OCI-LY3 (cell line): ENCODE measurements at regions not wholly inside any gene's neighbourhood (a gene's known extent, or its start where the extent isn't known, plus 50 kb on each side); places are given as distances from the start of the nearest gene placed in this dataset.

Experiments
- H2AFZ ChIP-seq: fragments of 200-600, 300-600 bp; shearing (Covaris generic); 2 replicates; pipeline ENCODE4 v1.6.0; 2014; ENCODE audit warnings: antibody characterized with exemption, low read depth, low read length
- H3K27ac ChIP-seq: fragments of 200-600, 300-600 bp; sonication (generic); 2 replicates; pipeline ENCODE4 v1.5.1; 2014; ENCODE audit warnings: mild to moderate bottlenecking, low read length, moderate library complexity, mixed read lengths
- H3K27me3 ChIP-seq: fragments of 200-600, 300-600 bp; sonication (generic); 2 replicates; pipeline ENCODE4 v1.6.1; 2014; ENCODE audit warnings: low read depth, low read length, mixed read lengths
- H3K36me3 ChIP-seq: fragments of 200-600, 300-600 bp; sonication (generic); replicated peaks from 2 replicates; pipeline ENCODE3; 2014; ENCODE audit warnings: low read depth, low read length, mixed read lengths
- H3K4me1 ChIP-seq: fragments of 300-600, 200-600 bp; sonication (generic); 2 replicates; pipeline ENCODE4 v1.6.1; 2014; ENCODE audit warnings: low read length, mixed read lengths
- H3K4me2 ChIP-seq: fragments of 200-600, 300-600 bp; sonication (generic); 2 replicates; pipeline ENCODE4 v1.6.1; 2014; ENCODE audit warnings: low read length, mixed read lengths
- H3K4me3 ChIP-seq: fragments of 300-600, 200-600 bp; sonication (generic); 2 replicates; pipeline ENCODE4 v1.5.1; 2014; ENCODE audit warnings: antibody characterized with exemption, mild to moderate bottlenecking, low read length, moderate library complexity
- H3K79me2 ChIP-seq: fragments of 300-600, 200-600 bp; shearing (Covaris generic); 2 replicates; pipeline ENCODE4 v1.6.1; 2014; ENCODE audit warnings: mild to moderate bottlenecking, low read length, mixed read lengths
- H3K9ac ChIP-seq: fragments of 300-600, 200-600 bp; shearing (Covaris generic); 2 replicates; pipeline ENCODE4 v1.6.0; 2014; ENCODE audit warnings: mild to moderate bottlenecking, low read length, moderate library complexity
- H3K9me3 ChIP-seq: fragments of 200-600, 300-600 bp; shearing (Covaris generic); 2 replicates; pipeline ENCODE4 v1.6.1; 2014; ENCODE audit warnings: low read length, mixed read lengths; ENCODE audit not compliant: insufficient read depth
- H4K20me1 ChIP-seq: fragments of 200-600, 300-600 bp; sonication (generic); 2 replicates; pipeline ENCODE4 v1.6.1; 2016; ENCODE audit warnings: low read length, mixed read lengths; ENCODE audit not compliant: insufficient read depth
- EZH2phosphoT487 ChIP-seq: fragments of 200-600 bp; shearing (Covaris generic); IDR thresholded peaks from 2 replicates; pipeline ENCODE4 v1.6.1; 2018; ENCODE audit warnings: antibody characterized with exemption, mixed run types, low read depth
- TF ChIP-seq, protein P1 (sequence below): fragments of 200-600, 300-600 bp; sonication (generic); IDR thresholded peaks from 2 replicates; pipeline ENCODE4 v1.5.1; 2014; ENCODE audit warnings: antibody characterized with exemption, low read length, low read depth

DNA sequence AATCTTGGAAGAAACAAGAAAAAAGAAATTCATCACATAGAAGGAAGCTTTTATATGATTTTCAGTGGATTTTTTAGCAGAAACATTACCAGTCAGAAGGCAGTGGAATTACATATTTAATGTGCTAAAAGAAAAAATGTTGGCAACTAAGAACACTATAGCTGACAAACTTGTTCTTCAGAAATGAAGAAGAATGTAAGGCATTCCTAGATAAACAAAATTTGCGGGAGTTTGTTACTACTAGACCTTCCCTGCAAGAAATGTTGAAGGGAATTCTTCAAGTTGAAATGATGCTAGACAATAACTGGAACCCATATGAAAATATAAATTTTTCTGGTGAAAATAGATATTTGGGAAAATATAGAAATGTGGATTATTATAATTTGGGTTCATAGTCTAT, 718.3 kb upstream of the GRAMD2B start:
- Histone ChIP-seq H3K4me1 (no peaks in the 10 kb centered on the region), H3K27me3 (no peaks in the 10 kb centered on the region), H3K9ac (no peak overlapping the region), H3K4me3 (no peak overlapping the region), H2AFZ (no peak overlapping the region), H3K4me2 (no peak overlapping the region), H3K9me3 (no peaks in the 10 kb centered on the region), H3K27ac (no peak overlapping the region), H3K79me2 (no peaks in the 10 kb centered on the region), H3K36me3 (no peaks in the 10 kb centered on the region), H4K20me1 (no peaks in the 10 kb centered on the region)
- no peak for TF ChIP-seq EZH2phosphoT487
- TF ChIP-seq, protein P1, sequence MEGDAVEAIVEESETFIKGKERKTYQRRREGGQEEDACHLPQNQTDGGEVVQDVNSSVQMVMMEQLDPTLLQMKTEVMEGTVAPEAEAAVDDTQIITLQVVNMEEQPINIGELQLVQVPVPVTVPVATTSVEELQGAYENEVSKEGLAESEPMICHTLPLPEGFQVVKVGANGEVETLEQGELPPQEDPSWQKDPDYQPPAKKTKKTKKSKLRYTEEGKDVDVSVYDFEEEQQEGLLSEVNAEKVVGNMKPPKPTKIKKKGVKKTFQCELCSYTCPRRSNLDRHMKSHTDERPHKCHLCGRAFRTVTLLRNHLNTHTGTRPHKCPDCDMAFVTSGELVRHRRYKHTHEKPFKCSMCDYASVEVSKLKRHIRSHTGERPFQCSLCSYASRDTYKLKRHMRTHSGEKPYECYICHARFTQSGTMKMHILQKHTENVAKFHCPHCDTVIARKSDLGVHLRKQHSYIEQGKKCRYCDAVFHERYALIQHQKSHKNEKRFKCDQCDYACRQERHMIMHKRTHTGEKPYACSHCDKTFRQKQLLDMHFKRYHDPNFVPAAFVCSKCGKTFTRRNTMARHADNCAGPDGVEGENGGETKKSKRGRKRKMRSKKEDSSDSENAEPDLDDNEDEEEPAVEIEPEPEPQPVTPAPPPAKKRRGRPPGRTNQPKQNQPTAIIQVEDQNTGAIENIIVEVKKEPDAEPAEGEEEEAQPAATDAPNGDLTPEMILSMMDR, result no peak

GRCh38 chr5:125708583-125708982, 714.6 kb upstream of the GRAMD2B start:
- Histone ChIP-seq H3K9ac (no peak overlapping the region), H3K27ac (no peak overlapping the region), H2AFZ (no peak overlapping the region), H3K4me3 (no peak overlapping the region), H3K4me1 (no peaks in the 10 kb centered on the region), H3K36me3 (no peaks in the 10 kb centered on the region), H4K20me1 (no peaks in the 10 kb centered on the region), H3K79me2 (no peaks in the 10 kb centered on the region), H3K9me3 (no peaks in the 10 kb centered on the region), H3K27me3 (no peaks in the 10 kb centered on the region), H3K4me2 (no peak overlapping the region)
- no peak for TF ChIP-seq EZH2phosphoT487
- TF ChIP-seq, protein P1, result no peak

DNA sequence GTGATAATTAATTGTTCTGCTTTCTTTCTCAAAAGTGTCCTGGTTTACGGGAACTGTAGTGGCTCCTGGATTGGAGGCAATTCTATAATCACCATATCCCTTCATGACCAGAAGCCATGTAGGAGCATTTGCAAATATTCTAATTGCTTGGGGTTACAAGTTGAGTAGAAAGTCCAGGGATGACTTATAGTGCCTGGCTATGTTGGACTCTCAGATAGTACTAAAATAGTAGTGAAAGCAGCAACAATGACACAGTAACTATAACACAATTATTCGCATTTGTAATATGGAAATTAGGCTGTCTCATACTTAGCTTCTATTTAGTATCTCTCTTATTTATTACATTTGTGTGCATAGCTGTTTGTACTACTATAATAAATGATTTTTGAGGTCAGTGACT, 712.5 kb upstream of the GRAMD2B start:
- no peak overlapping the region for H3K9ac ChIP-seq
- TF ChIP-seq EZH2phosphoT487, result no peak
- TF ChIP-seq, protein P1, result no peak
- no peak overlapping the region for H3K4me3 ChIP-seq

DNA sequence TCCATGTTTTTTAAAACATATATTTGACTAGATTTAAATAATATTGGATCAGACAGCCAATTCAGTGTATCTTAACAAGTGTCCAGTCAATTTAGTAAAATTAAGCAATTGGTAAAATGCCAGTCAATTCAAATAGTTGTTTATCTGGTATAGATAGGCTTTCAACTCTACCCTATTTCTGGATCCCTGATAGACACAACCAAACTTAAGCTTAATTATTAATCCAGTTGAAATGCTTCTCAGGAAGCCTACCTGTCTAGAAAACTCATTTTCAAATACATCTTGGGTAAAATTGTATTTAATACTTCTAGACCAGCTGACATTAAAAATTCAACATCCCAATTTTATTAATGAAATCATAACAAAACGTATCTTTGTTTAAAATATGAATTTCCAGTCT, 710.8 kb upstream of the GRAMD2B start:
- Histone ChIP-seq H3K27ac (no peak overlapping the region), H3K9ac (no peak overlapping the region), H3K4me3 (no peak overlapping the region), H3K79me2 (no peaks in the 10 kb centered on the region), H3K4me1 (no peaks in the 10 kb centered on the region), H3K27me3 (no peaks in the 10 kb centered on the region), H4K20me1 (no peaks in the 10 kb centered on the region), H3K9me3 (no peaks in the 10 kb centered on the region), H2AFZ (no peak overlapping the region), H3K36me3 (no peaks in the 10 kb centered on the region), H3K4me2 (no peak overlapping the region)
- TF ChIP-seq EZH2phosphoT487, result no peak
- TF ChIP-seq, protein P1, result no peak

More for the DNA sequence above, 712.5 kb upstream of the GRAMD2B start:
- no peak overlapping the region for H3K4me2 ChIP-seq
- H3K79me2 ChIP-seq, result no peaks in the 10 kb centered on the region
- H3K36me3 ChIP-seq, result no peaks in the 10 kb centered on the region
- H3K27ac ChIP-seq, result no peak overlapping the region
- H4K20me1 ChIP-seq, result no peaks in the 10 kb centered on the region
- H2AFZ ChIP-seq, result no peak overlapping the region
- H3K9me3 ChIP-seq, result no peaks in the 10 kb centered on the region
- H3K4me1 ChIP-seq, result no peaks in the 10 kb centered on the region
- H3K27me3 ChIP-seq, result no peaks in the 10 kb centered on the region
